Hepatocyte (in vitro differentiated cells): ENCODE measurements at regions not wholly inside any gene's neighbourhood (a gene's known extent, or its start where the extent isn't known, plus 50 kb on each side); places are given as distances from the start of the nearest gene placed in this dataset.

Experiments used
- DNase-seq: peaks from one replicate; pipeline ENCODE4 v3.0.0-alpha.2; 2016; ENCODE audit warnings: low spot score
- H2AFZ ChIP-seq: fragments of 200-600 bp; sonication (generic); 2 replicates; pipeline ENCODE4 v1.6.0; 2016; ENCODE audit warnings: antibody characterized with exemption, mild to moderate bottlenecking
- H3K27ac ChIP-seq: fragments of 200-600 bp; sonication (generic); 2 replicates; pipeline ENCODE4 v1.5.1; 2016; ENCODE audit warnings: mild to moderate bottlenecking
- H3K27me3 ChIP-seq: fragments of 200-600 bp; sonication (generic); 2 replicates; pipeline ENCODE4 v1.6.1; 2016
- H3K36me3 ChIP-seq: fragments of 200-600 bp; sonication (generic); replicated peaks from 2 replicates; pipeline ENCODE4 v1.5.1; 2016; ENCODE audit warnings: low read depth; ENCODE audit not compliant: insufficient read depth
- H3K4me1 ChIP-seq: fragments of 200-600 bp; sonication (generic); 2 replicates; pipeline ENCODE4 v1.5.1; 2016; ENCODE audit warnings: mild to moderate bottlenecking, moderate library complexity; ENCODE audit not compliant: insufficient read depth
- H3K4me2 ChIP-seq: fragments of 200-600 bp; sonication (generic); 2 replicates; pipeline ENCODE4 v1.6.0; 2016
- H3K4me3 ChIP-seq: fragments of 200-600 bp; sonication (generic); 2 replicates; pipeline ENCODE4 v1.5.1; 2016; ENCODE audit warnings: mild to moderate bottlenecking
- H3K79me2 ChIP-seq: fragments of 200-600 bp; sonication (generic); 2 replicates; pipeline ENCODE4 v1.6.0; 2017; ENCODE audit warnings: mild to moderate bottlenecking
- H3K9me2 ChIP-seq: fragments of 200-600 bp; sonication (generic); replicated peaks from 2 replicates; pipeline ENCODE4 v1.6.0; 2017; ENCODE audit warnings: mild to moderate bottlenecking; ENCODE audit not compliant: insufficient read depth
- H3K9me3 ChIP-seq: fragments of 200-600 bp; sonication (generic); 2 replicates; pipeline ENCODE4 v1.5.1; 2016; ENCODE audit warnings: low read depth, mild to moderate bottlenecking
- H4K20me1 ChIP-seq: fragments of 200-600 bp; sonication (generic); 2 replicates; pipeline ENCODE4 v1.6.0; 2016; ENCODE audit warnings: mild to moderate bottlenecking; ENCODE audit not compliant: insufficient read depth, poor library complexity, severe bottlenecking
- EZH2 ChIP-seq: fragments of 200-600 bp; sonication (generic); IDR thresholded peaks from 2 replicates; pipeline ENCODE4 v1.6.1; 2016; ENCODE audit warnings: antibody characterized with exemption, mild to moderate bottlenecking, borderline replicate concordance
- EZH2phosphoT487 ChIP-seq: fragments of 200-600 bp; sonication (generic); IDR thresholded peaks from one replicate; pipeline ENCODE4 v1.6.1; 2018; ENCODE audit warnings: antibody characterized with exemption, mild to moderate bottlenecking, low read depth, moderate library complexity; ENCODE audit not compliant: unreplicated experiment, severe bottlenecking
- WGBS: methylation state at CpG from one replicate; pipeline ENCODE4 v1.1.6; 2016; ENCODE audit warnings: low lambda C conversion rate; ENCODE audit errors: missing lambda C conversion rate; 5-methylcytosine and 5-hydroxymethylcytosine counted together
- TF ChIP-seq, protein P1 (sequence below): fragments of 200-600 bp; sonication (generic); IDR thresholded peaks from 2 replicates; pipeline ENCODE4 v1.5.1; 2016; ENCODE audit warnings: antibody characterized with exemption, mild to moderate bottlenecking; ENCODE audit not compliant: poor library complexity

DNA sequence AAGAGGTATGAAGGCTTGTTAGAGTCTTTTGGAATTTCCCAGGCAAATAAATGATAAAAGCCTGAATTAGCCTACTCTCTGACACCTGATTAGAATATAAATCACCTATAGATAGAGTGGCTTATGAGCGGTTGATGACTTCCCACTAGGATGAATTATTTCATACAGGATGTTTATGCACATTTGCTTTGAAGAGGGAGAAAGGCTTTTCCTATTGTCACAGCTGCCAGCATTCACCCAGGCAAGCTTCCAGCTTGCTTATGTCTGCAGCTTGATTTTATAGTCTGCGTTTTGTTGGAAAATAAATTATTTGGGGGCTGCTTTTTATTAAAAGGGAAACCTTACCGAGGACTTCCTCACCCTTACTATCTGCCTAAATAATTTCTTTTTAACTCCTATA lies 51.3 kb upstream of the EIF2S2 start:
- no peak overlapping the region for H3K4me2 ChIP-seq
- no peaks in the 10 kb centered on the region for H4K20me1 ChIP-seq
- no peaks in the 10 kb centered on the region for H3K9me3 ChIP-seq
- WGBS, result 66% methylated on average over 3 of the region's 3 CpGs
- H3K4me3 ChIP-seq, result no peak overlapping the region
- H3K27me3 ChIP-seq, result no peaks in the 10 kb centered on the region
- no peaks in the 10 kb centered on the region for H3K9me2 ChIP-seq
- no peaks in the 10 kb centered on the region for H3K36me3 ChIP-seq
- no peaks in the 10 kb centered on the region for H3K79me2 ChIP-seq
- no peak overlapping the region for H3K27ac ChIP-seq
- DNase-seq, result no peak
- no peak for TF ChIP-seq EZH2
- no peaks in the 10 kb centered on the region for H3K4me1 ChIP-seq
- no peak overlapping the region for H2AFZ ChIP-seq

- Histone ChIP-seq H3K9me2 (no peaks in the 10 kb centered on the region), H3K79me2 (no peaks in the 10 kb centered on the region), H3K4me3 (no peak overlapping the region), H3K9me3 (no peaks in the 10 kb centered on the region), H3K4me2 (no peak overlapping the region), H3K36me3 (no peaks in the 10 kb centered on the region), H3K27me3 (no peaks in the 10 kb centered on the region), H2AFZ (no peak overlapping the region), H3K27ac (no peak overlapping the region), H3K4me1 (no peaks in the 10 kb centered on the region), H4K20me1 (no peaks in the 10 kb centered on the region)
- no peak for TF ChIP-seq EZH2
- TF ChIP-seq EZH2phosphoT487, result no peak
- TF ChIP-seq, protein P1, sequence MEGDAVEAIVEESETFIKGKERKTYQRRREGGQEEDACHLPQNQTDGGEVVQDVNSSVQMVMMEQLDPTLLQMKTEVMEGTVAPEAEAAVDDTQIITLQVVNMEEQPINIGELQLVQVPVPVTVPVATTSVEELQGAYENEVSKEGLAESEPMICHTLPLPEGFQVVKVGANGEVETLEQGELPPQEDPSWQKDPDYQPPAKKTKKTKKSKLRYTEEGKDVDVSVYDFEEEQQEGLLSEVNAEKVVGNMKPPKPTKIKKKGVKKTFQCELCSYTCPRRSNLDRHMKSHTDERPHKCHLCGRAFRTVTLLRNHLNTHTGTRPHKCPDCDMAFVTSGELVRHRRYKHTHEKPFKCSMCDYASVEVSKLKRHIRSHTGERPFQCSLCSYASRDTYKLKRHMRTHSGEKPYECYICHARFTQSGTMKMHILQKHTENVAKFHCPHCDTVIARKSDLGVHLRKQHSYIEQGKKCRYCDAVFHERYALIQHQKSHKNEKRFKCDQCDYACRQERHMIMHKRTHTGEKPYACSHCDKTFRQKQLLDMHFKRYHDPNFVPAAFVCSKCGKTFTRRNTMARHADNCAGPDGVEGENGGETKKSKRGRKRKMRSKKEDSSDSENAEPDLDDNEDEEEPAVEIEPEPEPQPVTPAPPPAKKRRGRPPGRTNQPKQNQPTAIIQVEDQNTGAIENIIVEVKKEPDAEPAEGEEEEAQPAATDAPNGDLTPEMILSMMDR, result no peak
- DNase-seq, result no peak
- WGBS, result 89% methylated on average over 5 of the region's 5 CpGs
Observed at GRCh38 chr20:34164381-34164984, 52.4 kb upstream of the EIF2S2 start.

DNA sequence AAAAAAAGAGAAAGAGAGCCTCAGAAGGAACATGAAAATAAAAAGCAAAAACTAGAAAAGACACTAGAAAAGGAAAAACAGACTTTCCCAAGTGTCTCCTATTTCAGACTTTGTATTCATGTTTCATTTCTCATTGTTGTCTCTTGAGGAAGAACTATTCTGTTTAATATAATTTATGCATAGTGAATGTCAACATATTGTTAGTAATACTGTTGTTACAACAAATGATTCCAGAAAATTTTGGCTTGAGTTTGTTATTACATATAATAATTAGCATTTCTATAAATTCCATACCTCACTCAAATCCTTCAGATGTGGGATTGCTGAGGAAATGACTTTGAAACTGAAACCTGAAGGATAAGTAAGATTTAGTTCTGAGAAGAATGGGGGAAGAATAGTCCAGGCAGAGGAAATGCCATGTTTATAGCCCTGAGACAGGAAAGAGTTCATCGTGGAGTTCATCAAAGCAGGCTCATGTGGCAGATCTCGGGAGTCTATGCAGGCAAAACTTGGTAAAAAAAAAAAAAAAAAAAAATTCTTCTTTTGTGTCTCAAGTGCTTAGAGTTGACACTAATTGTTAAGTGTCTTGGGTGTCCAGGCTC lies 53.1 kb upstream of the EIF2S2 start:
- H3K4me1 ChIP-seq, result no peaks in the 10 kb centered on the region
- H3K27me3 ChIP-seq, result no peaks in the 10 kb centered on the region
- no peaks in the 10 kb centered on the region for H3K79me2 ChIP-seq
- H3K36me3 ChIP-seq, result no peaks in the 10 kb centered on the region
- no peaks in the 10 kb centered on the region for H3K9me2 ChIP-seq
- H4K20me1 ChIP-seq, result no peaks in the 10 kb centered on the region
- H3K9me3 ChIP-seq, result no peaks in the 10 kb centered on the region
- H2AFZ ChIP-seq, result no peak overlapping the region
- H3K4me3 ChIP-seq, result no peak overlapping the region
- peak overlapping the region; percentile 22 for H3K27ac ChIP-seq
- no peak for DNase-seq
- 15% methylated on average over 2 of the region's 2 CpGs for WGBS
- no peak overlapping the region for H3K4me2 ChIP-seq
- TF ChIP-seq EZH2phosphoT487 (no peak), EZH2 (no peak)
- TF ChIP-seq, protein P1, result no peak

DNA sequence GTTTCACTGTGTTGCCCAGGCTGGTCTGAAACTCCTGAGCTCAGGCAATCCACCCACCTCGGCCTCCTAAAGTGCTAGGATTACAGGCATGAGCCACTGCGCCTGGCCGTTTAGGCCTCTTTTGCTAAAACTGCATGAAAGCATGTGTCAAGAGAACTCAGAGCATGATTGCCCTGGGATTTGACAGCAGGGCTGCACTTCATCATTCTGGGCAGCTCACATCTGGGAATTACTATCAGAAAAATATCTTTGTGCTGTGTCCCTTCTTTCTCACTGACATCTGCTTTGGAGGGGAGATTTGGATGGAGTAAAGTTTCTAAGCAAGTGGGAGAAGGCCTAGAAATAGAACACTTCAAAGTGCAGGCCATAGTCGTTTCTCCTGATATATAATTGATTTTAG lies 59.6 kb upstream of the EIF2S2 start:
- no peaks in the 10 kb centered on the region for H3K79me2 ChIP-seq
- WGBS, result 41% methylated on average over 4 of the region's 4 CpGs
- no peak overlapping the region for H3K4me2 ChIP-seq
- H3K27ac ChIP-seq, result peak overlapping the region; percentile 26
- DNase-seq, result peak; percentile 41
- no peaks in the 10 kb centered on the region for H3K9me3 ChIP-seq
- H3K9me2 ChIP-seq, result no peaks in the 10 kb centered on the region
- H2AFZ ChIP-seq, result no peak overlapping the region
- H3K36me3 ChIP-seq, result no peaks in the 10 kb centered on the region
- no peak overlapping the region for H3K4me3 ChIP-seq
- TF ChIP-seq, protein P1, result no peak
- no peak for TF ChIP-seq EZH2phosphoT487
- H3K27me3 ChIP-seq, result no peaks in the 10 kb centered on the region
- H4K20me1 ChIP-seq, result no peaks in the 10 kb centered on the region
- H3K4me1 ChIP-seq, result no peaks in the 10 kb centered on the region
